ENCODE measurements at regions not wholly inside any gene's neighbourhood (a gene's known extent, or its start where the extent isn't known, plus 50 kb on each side); places are given as distances from the start of the nearest gene placed in this dataset.
"Not testable (repeated sequence)": the region's sequence is repeated elsewhere in the genome, so short reads cannot be mapped to it uniquely, and the experiment has no call there.

GRCh38 chr7:114269714-114270113, 144.9 kb upstream of the FOXP2 start:
- Histone ChIP-seq H2BK15ac (ENCODE audit: low read depth, low read length) (no peak overlapping the region), H3T11ph (ENCODE audit: low read length) (no peak overlapping the region), H2AFZ (ENCODE audit: low read length) (no peak overlapping the region), H3K9ac (ENCODE audit: extremely low read depth, insufficient read length, low read length) (no peak overlapping the region), H3K4ac (ENCODE audit: low read depth, low read length) (no peak overlapping the region), H3K27me3 (ENCODE audit: insufficient read depth, low read length) (no peaks in the 10 kb centered on the region), H2BK5ac (ENCODE audit: insufficient read length, low read length) (no peak overlapping the region), H3K18ac (ENCODE audit: insufficient read length, low read depth, low read length) (no peak overlapping the region), H3K4me1 (ENCODE audit: insufficient read depth, low read length) (no peaks in the 10 kb centered on the region), H3K23me2 (ENCODE audit: insufficient read length, low read depth, low read length, poor library complexity, severe bottlenecking) (no peaks in the 10 kb centered on the region), H4K20me1 (ENCODE audit: control insufficient read depth, insufficient read depth, insufficient read length) (no peaks in the 10 kb centered on the region), H2BK20ac (ENCODE audit: low read depth, low read length, poor library complexity, severe bottlenecking) (no peak overlapping the region), H4K5ac (ENCODE audit: insufficient read length, low read depth, low read length) (no peak overlapping the region), H3K79me2 (ENCODE audit: insufficient read depth, low read length) (no peaks in the 10 kb centered on the region), H3K14ac (ENCODE audit: insufficient read depth, low read length) (no peak overlapping the region), H3K27ac (ENCODE audit: insufficient read length, low read depth, low read length) (no peak overlapping the region), H2BK12ac (ENCODE audit: insufficient read length, low read depth, low read length) (no peak overlapping the region), H4K8ac (replicated peaks; ENCODE audit: insufficient read length, low read depth, low read length) (no peak overlapping the region), H3K56ac (ENCODE audit: insufficient read length, low read depth, low read length) (no peak overlapping the region), H3K23ac (ENCODE audit: insufficient read length, low read depth, low read length) (no peak overlapping the region), H2BK120ac (ENCODE audit: low read depth, low read length, poor library complexity, severe bottlenecking) (no peak overlapping the region), H3K9me3 (ENCODE audit: control insufficient read depth, low read depth, low read length) (no peaks in the 10 kb centered on the region), H4K91ac (ENCODE audit: insufficient read length, low read depth, low read length) (no peak overlapping the region), H3K79me1 (ENCODE audit: insufficient read depth, low read depth, low read length, poor library complexity, severe bottlenecking) (no peaks in the 10 kb centered on the region), H2AK5ac (ENCODE audit: insufficient read length, low read length) (no peak overlapping the region), H3K4me2 (ENCODE audit: insufficient read depth, insufficient read length, low read length) (no peak overlapping the region)
- H3K9me3 Mint-ChIP-seq: no peaks in the 10 kb centered on the region; a peak in 2 of 5 replicates
- no peak for DNase-seq
- WGBS (ENCODE audit: extremely low coverage, insufficient read length, low lambda C conversion rate): no CpG with 5 or more reads among the region's 1 CpG
- H3K27ac Mint-ChIP-seq: no peak overlapping the region
- TF ChIP-seq, protein P1, sequence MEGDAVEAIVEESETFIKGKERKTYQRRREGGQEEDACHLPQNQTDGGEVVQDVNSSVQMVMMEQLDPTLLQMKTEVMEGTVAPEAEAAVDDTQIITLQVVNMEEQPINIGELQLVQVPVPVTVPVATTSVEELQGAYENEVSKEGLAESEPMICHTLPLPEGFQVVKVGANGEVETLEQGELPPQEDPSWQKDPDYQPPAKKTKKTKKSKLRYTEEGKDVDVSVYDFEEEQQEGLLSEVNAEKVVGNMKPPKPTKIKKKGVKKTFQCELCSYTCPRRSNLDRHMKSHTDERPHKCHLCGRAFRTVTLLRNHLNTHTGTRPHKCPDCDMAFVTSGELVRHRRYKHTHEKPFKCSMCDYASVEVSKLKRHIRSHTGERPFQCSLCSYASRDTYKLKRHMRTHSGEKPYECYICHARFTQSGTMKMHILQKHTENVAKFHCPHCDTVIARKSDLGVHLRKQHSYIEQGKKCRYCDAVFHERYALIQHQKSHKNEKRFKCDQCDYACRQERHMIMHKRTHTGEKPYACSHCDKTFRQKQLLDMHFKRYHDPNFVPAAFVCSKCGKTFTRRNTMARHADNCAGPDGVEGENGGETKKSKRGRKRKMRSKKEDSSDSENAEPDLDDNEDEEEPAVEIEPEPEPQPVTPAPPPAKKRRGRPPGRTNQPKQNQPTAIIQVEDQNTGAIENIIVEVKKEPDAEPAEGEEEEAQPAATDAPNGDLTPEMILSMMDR (conservative IDR thresholded peaks at IDR 0.05): no peak
- H3K4me3 Mint-ChIP-seq: no peak overlapping the region
- H3K27me3 Mint-ChIP-seq (ENCODE audit: low read depth): no peaks in the 10 kb centered on the region
- H3K4me1 Mint-ChIP-seq: no peaks in the 10 kb centered on the region
- H3K36me3 Mint-ChIP-seq (ENCODE audit: insufficient read depth in 1 of 3, low read depth in 3 of 3): no peaks in the 10 kb centered on the region

GRCh38 chr7:114267550-114267949, 147.1 kb upstream of the FOXP2 start:
- H2BK12ac ChIP-seq (ENCODE audit: insufficient read length, low read depth, low read length); H4K91ac ChIP-seq (ENCODE audit: insufficient read length, low read depth, low read length); H3K27me3 ChIP-seq (ENCODE audit: insufficient read depth, low read length); H3K9me3 ChIP-seq (ENCODE audit: control insufficient read depth, low read depth, low read length); H2BK5ac ChIP-seq (ENCODE audit: insufficient read length, low read length); H2BK20ac ChIP-seq (ENCODE audit: low read depth, low read length, poor library complexity, severe bottlenecking); H2AFZ ChIP-seq (ENCODE audit: low read length); H4K20me1 ChIP-seq (ENCODE audit: control insufficient read depth, insufficient read depth, insufficient read length); H4K5ac ChIP-seq (ENCODE audit: insufficient read length, low read depth, low read length); H3K4ac ChIP-seq (ENCODE audit: low read depth, low read length); H3K14ac ChIP-seq (ENCODE audit: insufficient read depth, low read length); H3K56ac ChIP-seq (ENCODE audit: insufficient read length, low read depth, low read length); H2BK15ac ChIP-seq (ENCODE audit: low read depth, low read length); H3K27ac Mint-ChIP-seq; H3K4me3 Mint-ChIP-seq; H3K27ac ChIP-seq (ENCODE audit: insufficient read length, low read depth, low read length); H3K79me1 ChIP-seq (ENCODE audit: insufficient read depth, low read depth, low read length, poor library complexity, severe bottlenecking); H3K9ac ChIP-seq (ENCODE audit: extremely low read depth, insufficient read length, low read length); H3K4me1 Mint-ChIP-seq; H2AK5ac ChIP-seq (ENCODE audit: insufficient read length, low read length); H2BK120ac ChIP-seq (ENCODE audit: low read depth, low read length, poor library complexity, severe bottlenecking); H3K79me2 ChIP-seq (ENCODE audit: insufficient read depth, low read length); H3K18ac ChIP-seq (ENCODE audit: insufficient read length, low read depth, low read length); H3K4me1 ChIP-seq (ENCODE audit: insufficient read depth, low read length); H3K23me2 ChIP-seq (ENCODE audit: insufficient read length, low read depth, low read length, poor library complexity, severe bottlenecking); DNase-seq; H4K8ac ChIP-seq (replicated peaks; ENCODE audit: insufficient read length, low read depth, low read length); H3K27me3 Mint-ChIP-seq (ENCODE audit: low read depth); H3K36me3 Mint-ChIP-seq (ENCODE audit: insufficient read depth in 1 of 3, low read depth in 3 of 3); H3T11ph ChIP-seq (ENCODE audit: low read length); H3K9me3 Mint-ChIP-seq; H3K4me2 ChIP-seq (ENCODE audit: insufficient read depth, insufficient read length, low read length); H3K23ac ChIP-seq (ENCODE audit: insufficient read length, low read depth, low read length): not testable (repeated sequence)
- WGBS (ENCODE audit: extremely low coverage, insufficient read length, low lambda C conversion rate): no CpG with 5 or more reads among the region's 3 CpGs
